GM23248 (cell line): ENCODE measurements at regions not wholly inside any gene's neighbourhood (a gene's known extent, or its start where the extent isn't known, plus 50 kb on each side); places are given as distances from the start of the nearest gene placed in this dataset.

Source experiments
- EZH2 ChIP-seq: fragments of 200-600 bp; sonication (generic); IDR thresholded peaks from 2 replicates; pipeline ENCODE4 v1.6.1; 2018; ENCODE audit warnings: antibody characterized with exemption, mild to moderate bottlenecking; ENCODE audit not compliant: insufficient read depth, poor library complexity, severe bottlenecking
- EZH2phosphoT487 ChIP-seq: fragments of 200-600 bp; sonication (generic); IDR thresholded peaks from 2 replicates; pipeline ENCODE4 v1.6.1; 2018; ENCODE audit warnings: antibody characterized with exemption, moderate library complexity, mild to moderate bottlenecking, low read depth; ENCODE audit not compliant: insufficient read depth

- TF ChIP-seq EZH2 (no peak), EZH2phosphoT487 (no peak)
These were observed 152.2 kb upstream of the THSD7B start for GRCh38 chr2:136613096-136613495.
